GDM1 (cell line): ENCODE measurements at regions not wholly inside any gene's neighbourhood (a gene's known extent, or its start where the extent isn't known, plus 50 kb on each side); places are given as distances from the start of the nearest gene placed in this dataset.

Experiments used
- DNase-seq: peaks from one replicate; lab custom pipeline; 2025; lab: John Stamatoyannopoulos, UW

DNA sequence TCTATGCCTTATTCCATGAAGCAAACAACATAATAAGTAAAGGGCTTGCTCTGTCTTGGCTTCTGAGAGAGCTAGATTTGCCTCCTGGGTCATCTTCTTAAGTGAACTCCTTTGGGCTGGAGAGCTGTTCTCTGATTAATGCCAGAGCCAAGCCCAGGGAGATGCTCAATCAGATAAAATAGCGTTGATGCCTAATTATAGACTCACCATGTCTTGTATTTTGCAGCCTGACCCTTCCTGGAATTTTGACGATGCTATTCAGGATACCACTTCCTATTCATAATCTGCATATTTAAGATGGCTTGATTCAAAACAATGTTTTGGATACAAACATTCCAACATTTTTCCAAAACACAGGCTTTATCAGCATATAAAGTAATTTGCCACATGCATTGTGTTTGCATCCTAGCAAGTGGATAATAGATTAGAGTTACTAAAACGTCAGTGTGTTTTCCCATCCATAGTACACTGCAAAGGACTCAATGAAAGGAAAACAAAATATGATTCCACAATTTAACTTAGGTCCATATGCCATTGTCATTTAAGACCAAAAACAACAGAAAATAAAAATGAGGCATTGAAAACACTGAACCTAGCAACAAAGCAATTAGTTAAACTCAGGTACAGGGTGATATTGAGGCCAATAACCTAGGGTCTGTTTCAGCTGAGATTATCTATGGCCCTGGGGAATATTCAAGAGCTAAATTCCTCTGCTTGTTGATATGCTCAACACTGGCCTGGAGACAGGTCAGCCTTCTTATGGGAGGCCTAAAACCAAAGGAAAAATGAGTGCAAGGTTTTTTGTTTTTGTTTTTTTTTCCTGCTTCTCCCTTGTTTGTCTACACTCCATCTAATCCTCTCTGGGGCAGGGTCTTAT lies 184.2 kb upstream of the FOXN3 start:
- DNase-seq, result no peak

DNA sequence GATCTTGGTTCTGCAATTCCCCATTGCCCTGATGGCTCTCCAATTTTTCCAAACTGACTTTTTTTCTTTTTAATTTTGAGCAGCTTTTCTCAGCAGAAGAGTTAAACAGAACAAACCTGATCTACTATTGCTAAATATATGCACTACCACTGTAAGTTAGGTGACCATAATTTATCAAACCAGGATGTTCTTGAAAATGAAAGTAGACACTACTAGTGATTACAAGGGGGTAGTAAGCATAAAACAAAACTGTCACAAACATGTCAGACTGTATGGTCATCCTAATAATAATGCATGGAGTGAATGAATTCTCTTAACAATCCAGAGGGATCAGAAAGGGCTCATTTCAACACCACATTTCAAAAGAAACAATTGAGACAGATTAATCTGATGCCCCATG lies 183.0 kb upstream of the FOXN3 start:
- no peak for DNase-seq

DNA sequence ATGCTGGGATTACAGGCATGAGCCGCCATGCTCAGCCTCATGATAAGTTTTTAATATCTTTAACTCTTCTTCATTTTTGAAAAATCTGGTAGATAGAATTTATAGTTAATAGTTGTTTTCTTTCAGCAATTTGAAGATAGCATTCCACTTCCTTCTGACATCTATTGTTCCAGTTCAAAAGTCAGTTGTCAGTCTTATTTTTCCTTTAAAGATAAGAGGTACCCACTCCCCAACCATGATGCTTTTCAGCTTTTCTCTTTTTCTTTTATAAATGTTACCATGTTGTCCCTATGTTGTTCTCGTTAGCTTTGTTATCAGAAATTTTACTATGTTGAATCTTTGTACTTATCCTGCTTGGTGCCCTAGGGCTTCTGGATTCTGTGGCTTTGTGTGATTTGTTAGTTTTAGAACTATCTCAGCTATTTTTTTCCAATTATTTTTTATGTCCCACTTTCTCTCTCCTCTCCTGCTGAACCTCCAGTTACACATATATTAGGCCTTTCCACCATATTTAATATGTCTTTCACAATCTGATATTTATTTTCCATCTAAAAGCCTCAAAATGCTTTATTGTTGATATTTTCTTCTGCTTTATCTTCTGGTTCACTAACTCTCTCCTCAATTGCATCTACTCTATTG lies 181.6 kb upstream of the FOXN3 start:
- DNase-seq, result no peak

DNA sequence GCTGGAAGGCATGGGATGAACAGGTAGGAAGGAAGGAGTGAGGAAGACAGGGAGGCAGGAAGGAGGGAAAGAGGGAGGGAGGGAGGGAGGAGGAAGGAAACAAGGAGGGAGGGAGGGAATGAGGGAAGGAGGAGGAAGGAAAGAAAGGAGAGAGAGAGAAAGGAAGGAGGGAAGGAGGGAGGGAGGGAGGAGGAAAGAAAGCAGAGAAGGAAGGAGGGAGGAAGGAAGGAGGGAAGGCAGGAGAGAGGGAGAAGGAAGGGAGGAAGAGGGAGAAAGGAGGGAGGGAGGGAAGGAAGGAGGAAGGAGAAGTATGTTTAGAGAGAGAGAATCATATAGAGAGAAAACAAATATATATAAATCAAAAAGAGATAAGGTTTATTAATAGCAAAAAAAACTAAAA lies 175.9 kb upstream of the FOXN3 start:
- DNase-seq, result no peak

DNA sequence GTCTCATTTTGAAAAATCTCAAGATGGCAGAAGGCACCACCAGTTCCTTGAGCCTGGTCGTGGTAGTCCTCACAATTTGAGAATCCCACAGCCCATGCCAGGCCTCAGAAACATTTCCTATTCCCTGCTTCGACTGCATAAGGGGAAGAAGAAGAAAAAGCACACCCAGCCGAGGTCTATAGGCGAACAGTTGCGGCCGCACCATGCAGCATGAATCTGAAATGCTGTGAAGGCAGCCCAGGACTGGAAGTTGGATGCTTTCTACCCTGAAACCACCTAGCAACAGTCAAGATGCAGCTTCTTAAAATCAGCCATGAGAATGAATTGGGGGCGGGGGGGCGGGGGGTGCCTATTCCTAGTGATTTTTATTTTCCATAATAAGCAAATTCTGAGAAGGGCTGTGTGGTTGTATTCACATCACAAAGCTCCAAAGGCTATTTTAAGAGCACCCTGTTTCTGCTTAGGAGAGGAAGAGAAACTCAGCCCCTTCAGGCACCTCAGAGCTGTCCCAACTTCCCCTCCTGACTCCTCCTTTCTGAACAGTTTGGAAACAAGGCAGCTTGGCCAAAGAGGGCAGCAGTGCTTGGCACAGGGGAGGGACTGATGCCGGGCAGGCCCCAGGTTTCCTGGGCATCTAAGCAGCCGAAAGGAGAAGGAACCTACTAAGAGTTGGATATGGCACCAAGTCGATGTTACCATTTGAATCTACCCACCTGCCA lies 172.5 kb upstream of the FOXN3 start:
- peak; percentile 35 for DNase-seq

DNA sequence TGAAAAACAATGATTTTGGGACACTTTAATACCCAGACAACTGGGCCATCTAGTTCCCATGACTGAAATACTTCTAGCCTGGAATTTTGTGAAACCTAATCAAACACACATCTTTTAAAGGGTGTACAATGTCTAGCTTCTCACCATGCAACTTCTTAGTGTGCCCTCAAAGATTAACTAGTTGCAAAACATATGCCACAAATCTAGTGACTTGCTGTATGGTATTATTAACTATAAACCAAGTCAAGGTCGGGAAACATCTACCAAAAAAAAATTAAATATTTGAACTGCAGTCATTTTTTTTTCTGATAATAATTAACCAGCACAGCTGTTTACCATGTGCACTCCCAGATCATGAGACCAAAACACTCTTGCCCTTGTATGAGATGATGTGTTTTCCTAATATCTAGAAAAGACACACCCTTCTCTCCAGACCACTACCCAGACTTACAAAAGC lies 171.8 kb upstream of the FOXN3 start:
- DNase-seq, result no peak

DNA sequence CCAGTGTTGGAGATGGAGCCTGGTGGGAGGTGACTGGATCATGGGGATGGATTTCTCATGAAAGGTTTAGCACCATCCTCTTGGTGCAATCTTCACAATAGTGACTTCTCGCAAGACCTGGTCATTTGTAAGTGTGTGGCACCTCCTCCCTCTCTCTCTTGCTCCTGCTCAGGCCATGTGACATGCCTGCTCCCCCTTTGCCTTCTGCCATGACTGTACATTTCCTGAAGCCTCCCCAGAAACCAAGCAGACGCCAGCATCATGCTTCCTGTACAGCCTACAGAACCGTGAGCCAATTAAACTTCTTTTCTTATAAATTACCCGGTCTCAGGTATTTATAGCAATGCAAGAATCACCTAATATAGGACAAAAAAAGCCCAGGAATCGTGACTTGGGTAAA lies 171.0 kb upstream of the FOXN3 start:
- DNase-seq, result no peak

DNA sequence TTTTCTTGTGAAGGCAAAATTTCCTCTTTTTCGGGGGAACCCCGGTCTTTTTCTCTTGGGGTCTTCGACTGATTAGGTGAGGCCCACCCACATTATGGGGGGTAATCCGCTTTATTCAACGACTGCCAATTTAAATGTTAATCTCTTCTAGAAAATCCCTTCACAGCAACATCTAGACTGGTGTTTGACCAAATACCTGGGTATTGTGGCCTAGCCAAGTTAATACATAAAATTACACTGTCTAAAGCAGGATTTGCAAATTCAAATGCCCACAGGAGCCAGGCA lies 170.0 kb upstream of the FOXN3 start:
- DNase-seq, result no peak

DNA sequence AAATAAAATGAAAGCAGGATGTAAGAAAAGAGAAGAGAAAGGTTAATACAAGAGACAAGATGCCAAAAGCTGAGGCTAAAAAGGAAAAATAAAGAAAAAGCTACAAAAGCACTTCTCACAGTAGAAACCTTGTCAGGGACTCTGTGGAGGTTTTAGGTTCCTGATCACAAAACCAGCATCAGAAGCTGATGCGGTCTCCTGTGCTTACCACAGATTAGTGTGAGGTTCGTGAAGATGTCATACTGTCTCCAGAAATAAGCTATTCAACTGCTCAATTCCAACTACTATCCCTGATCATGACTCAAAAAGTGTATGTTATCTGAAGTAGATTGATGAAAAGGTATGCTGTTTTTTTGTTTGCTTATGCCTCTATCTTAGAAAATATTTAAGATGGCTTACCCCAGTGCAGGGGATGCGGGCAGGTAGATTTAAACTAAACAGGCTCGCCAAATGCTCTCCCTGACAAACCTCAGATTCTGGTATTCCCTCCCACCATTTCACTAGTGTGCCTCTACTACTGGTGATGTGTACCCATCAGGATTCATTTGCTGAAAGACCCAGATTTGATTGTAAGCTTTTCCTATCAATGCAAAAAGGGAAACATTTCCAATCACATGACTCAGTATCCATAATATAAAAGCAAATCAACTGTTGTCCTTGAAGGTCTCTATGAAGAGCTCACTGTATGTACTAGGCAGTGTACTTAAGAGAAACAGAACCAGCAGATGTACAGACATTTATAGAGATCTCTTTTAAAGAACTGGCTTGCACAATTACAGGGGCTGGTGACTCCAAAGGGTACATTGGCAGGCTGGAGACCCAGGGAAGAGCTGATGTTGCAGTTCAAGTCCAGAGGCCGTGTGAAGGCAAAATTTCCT lies 169.5 kb upstream of the FOXN3 start:
- no peak for DNase-seq

DNA sequence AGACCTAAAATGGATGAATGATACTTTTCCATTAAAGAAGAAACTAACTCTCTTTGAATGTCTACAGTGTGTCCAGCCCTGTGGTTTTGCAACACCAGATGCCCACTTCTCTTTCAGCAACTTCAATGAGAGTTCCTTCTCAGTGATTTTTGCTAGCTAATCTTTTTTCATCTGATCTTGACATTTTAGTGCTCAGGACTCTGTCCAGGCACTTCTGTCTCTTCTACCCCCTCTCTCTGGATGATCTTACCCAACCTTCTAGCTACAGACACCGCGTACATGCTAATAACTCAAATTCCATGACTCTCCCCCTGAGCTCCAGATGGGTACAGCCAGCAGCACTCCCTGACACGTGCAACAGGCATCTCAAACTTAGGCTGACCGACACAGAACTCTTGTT lies 161.1 kb upstream of the FOXN3 start:
- no peak for DNase-seq

DNA sequence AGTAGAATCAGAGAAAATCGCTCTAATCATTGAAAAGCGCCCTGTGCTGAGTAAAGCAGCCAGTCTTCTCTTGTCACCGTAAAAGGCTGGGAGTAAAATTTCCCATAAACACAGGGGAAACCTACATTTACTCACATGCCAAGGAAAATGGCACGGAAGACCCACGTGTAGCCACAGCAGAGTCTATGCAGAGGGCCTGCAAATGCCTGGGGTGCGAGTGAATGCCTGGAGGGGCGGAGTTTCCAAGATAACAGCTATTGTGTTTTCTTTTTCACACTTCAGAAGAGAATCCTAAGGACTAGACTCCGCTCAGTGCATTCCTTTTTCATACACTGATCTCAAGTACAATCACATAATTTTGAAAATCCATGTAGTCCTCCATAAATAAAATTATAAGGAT lies 159.9 kb upstream of the FOXN3 start:
- DNase-seq, result no peak

DNA sequence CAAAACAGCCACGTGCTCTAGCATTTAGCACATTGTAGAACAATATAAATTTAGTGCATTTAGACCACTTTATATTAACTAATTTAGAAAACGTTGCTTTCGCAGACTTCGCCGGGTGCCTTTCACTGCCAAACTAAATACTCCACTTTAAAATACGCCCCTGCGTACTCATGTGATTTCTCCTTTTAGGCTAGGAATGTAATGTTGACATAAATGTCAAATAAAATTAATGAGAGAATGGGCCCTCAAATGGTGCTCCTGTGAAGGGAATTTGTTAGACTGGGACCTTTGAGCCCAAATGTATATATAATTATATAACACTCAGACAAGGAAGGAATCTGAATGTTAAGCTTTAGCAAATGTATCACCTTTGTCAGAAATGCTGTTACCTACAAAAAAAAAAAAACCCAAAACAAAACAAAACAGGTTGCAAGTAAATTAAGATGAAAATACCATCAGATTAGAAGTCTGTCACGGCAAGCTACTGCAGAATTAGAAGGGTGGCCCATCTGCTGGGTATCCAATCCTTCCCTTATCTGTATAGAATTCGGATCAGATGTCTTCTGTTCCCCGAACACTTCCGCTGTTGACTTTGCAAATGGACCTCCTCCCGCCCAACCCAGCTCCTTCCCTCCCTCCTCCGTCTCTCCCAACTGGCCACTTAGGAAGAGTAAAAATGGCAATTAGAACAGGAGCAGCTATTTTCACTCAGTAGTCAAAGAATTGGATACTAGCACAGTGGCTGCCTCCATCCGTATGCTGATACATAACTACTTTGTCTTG lies 159.3 kb upstream of the FOXN3 start:
- no peak for DNase-seq

DNA sequence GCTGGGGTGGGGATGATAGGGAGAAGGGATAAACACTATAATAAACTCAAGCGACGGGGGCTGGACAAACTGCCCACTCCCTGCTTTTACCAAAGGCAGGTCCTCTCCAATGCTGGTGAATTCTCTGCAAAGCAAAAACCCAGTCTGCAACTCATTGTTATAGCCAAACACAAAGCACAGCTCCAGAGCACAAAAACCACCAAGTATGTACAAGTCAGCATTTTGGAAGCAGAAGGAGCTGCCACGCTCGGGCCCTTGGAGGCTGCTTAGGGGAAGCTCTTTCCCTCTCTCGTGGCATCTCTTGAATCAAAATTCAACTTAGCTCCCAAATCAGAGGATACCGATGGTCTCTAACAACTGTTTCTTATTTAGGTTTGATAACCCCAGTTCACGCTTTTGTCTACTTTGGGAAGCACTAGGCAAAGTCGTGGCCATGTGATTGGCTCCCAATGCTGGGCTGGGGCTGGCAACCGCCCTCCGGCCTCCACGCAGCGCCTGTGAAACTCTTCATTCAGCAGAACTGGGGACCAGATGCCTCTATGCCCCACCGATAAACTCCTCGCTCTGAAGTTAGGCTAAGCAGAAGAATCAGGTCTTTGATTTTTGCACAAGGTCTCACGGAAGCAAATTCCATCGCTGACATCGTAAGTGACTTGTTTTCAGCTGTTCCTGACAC lies 158.5 kb upstream of the FOXN3 start:
- no peak for DNase-seq

DNA sequence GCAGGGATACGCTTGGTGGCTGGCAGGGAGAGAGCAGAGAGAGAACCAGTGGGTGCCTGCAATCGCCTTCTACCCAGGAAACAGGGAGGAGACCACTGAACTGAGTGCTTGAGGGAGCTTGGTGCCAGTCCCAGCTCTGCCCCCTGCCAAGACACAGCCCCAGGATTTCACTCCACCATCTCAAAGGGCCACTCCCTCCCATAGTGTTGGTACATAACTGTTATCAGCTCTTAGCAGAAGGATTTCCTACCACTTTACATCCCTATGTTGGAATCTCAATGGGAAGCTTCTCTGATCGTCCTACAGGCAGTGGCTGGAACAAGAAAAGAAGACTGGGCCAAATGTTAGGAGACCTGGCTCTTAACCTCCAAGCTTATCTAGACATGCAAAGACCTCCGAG lies 157.4 kb upstream of the FOXN3 start:
- no peak for DNase-seq

DNA sequence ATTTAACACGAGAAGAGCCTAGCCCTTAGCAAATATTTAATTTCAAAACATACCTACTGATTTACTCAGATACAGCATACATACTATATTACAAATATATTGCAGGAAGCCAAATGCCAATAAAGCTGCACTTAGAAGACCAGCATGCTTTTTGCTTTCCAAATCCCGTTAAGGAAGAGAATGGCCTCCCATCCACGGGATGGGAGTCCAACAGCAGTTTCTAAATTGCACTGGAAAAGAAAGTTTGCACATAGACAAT lies 156.3 kb upstream of the FOXN3 start:
- no peak for DNase-seq

DNA sequence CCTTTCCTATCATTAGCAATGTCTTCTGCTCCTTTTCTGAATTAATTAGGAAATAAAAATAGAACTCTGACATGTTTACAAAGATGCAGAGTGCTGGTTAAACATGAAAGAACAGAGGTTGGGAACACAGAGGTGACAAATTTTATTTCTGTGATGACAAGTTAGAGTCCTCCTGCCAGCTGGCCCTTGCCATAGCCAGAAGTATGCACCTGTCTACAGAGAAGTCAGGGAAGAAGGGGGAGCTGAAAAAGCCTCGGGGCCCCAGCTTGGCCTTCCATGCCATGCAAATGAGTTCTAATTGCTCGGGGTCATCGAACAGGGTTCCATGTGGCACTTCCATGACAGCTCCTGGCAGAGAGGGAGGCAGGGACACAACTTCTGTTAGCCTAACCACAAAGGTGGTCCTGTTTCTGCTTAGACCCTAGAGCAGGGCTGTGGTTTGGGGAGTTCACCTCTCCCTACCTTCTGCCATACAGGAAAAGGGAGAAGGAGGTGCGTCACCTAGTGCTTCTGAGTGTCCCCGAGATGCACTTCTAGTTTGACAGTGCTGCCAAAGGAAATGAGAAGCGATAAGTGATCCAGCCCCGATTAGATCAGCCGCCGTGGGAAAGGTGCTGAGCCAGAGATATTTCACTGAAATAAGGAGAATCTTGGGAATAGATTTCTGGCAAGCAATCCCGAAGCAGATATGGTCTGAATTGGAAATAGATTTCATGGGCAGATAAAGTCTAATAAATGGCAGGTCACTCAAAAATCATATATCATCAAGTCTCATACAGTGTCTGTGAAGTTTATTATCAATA lies 155.8 kb upstream of the FOXN3 start:
- DNase-seq, result no peak

DNA sequence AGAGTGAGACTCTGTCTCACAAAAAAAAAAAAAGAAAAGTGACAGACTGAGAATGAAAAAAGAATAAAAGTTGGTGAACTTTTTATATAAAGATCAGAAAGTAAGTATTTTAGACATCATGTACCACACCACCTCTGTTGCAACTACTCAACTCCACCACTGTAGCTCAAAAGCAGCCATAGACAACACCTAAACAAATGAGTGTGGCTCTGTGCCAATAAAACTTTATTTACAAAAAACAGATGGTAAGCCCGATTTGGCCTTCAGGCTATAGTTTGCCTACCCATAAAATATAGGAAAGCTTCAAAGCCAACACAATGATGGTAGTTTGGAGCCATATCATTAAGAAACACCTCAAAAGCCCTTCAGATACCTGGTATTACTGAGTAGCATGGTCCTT lies 154.5 kb upstream of the FOXN3 start:
- no peak for DNase-seq

DNA sequence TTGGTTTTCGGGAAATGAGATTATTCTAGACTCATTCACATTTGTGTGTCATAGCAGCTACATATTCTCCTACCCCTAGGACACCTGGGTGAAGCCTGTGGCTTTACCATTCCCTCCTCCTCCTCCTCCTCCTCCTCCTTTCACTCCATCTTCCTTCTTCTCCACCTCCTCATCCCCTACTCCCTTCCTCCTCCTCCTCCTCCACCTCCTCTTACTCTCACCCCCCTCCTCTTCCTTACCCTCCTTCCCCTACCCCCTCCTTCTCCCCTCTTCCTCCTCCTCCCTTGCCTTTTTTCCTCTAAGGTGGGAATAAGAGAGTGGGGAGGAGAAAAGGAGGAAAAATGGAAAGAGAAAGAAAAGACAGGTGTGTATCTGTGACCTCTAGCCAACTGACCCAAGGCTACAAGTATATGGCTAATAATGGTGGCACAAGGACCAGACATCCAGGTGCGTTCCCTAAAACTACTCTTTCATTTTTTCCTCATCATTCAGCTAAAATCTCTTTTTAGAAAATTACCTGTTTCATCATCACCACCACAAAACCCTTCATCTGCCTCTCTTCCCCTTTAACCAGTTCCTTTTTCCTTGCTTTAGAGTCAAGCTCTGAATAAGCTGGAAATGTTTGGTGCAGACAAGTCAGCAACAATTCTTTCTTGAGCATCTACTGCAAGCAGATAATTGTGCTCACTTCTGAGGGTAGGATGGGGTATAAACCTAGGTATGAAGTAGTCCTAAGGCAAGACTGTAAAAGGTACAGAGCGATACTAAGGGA lies 149.8 kb upstream of the FOXN3 start:
- no peak for DNase-seq

DNA sequence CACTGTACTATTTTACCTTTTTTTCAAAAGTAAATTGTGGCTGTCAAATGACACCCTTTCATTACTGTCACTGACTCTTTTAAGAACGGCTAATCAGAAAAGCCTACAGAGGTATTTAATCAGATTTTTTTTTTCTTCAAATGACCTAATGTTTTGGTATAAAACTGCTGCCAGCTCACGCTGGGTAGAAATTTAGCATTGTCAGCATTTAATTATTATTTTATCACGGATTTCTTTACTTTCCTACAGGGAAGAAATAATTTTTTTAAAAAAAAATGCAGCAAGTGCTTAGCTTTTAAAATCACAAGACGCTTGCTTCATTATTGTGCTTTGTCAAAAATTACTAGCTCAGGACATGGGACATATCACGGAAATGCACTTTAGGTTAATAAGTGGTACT lies 149.1 kb upstream of the FOXN3 start:
- DNase-seq, result no peak

DNA sequence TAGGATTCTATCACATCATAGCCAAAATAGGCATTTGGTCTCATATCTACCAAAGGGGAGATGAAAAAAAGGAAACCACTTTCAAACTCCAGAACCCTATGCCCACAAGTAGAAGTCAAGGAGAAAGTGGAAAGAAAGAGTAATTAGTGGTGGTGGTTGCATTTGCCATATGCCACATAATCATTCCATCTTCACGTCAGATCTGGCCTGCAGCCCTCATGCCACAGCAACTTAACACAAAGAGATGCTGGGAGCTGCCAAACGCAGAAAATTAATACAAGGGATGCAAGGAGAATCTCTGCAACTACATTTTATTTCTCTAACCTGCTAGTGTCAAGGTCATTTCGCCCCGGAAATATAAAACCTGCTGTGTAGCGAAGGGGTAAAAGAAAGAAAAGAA lies 148.6 kb upstream of the FOXN3 start:
- DNase-seq, result no peak
